CD4-positive, alpha-beta T cell treated with Interleukin-6 for 4 hours (primary cell): ENCODE measurements at regions not wholly inside any gene's neighbourhood (a gene's known extent, or its start where the extent isn't known, plus 50 kb on each side); places are given as distances from the start of the nearest gene placed in this dataset.
"Not testable (repeated sequence)": the region's sequence is repeated elsewhere in the genome, so short reads cannot be mapped to it uniquely, and the experiment has no call there.

ENCODE experiments used
- DNase-seq: peaks from one replicate; pipeline ENCODE4 v3.0.0-alpha.2; 2020; ENCODE audit warnings: mixed read lengths

- no peak for DNase-seq
Measured at GRCh38 chr7:69192134-69192533, 406.1 kb upstream of the AUTS2 start.

GRCh38 chr7:69193061-69193460 is 405.2 kb upstream of the AUTS2 start:
- no peak for DNase-seq

GRCh38 chr7:69196593-69196992 is 401.7 kb upstream of the AUTS2 start:
- no peak for DNase-seq

- no peak for DNase-seq
Measured at GRCh38 chr7:69198250-69198649, 400.0 kb upstream of the AUTS2 start.

DNA sequence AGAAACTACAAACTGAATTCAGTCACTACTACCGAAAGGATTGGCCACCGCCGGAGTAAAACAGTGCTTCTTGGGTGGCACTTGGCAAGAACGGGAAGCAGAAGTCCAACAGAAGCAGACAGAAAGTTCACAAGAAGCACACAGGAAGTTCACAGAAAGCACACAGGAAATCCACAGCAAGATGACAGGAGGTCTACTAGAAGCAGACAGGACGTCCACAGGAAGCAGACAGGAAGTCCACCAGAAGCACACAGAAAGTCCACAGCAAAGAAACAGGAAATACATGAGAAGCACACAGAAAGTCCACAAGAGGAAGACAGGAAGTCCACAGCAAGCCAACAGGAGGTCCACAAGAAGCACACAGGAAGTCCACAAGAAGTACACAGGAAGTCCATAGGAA is 399.2 kb upstream of the AUTS2 start:
- DNase-seq = no peak

DNA sequence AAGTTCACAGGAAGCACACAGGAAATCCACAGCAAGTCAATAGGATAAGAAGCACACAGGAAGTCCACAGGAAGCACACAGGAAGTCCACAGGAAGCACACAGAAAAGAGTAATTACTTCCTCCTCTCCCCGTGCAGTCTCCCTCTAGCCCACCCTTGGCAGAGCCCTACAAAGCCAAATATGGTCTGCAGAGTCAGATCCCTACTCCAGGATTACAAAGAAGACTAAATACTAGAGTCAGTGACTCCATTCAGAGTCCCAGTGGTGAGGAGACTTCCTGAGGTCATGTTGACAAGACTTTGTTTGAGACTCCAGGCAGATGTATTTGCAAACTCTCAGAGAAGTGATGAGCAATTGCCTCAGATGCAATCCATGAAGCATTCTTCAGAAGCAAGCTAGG is 398.6 kb upstream of the AUTS2 start:
- no peak for DNase-seq

GRCh38 chr7:69203871-69204270 is 394.4 kb upstream of the AUTS2 start:
- no peak for DNase-seq

DNA sequence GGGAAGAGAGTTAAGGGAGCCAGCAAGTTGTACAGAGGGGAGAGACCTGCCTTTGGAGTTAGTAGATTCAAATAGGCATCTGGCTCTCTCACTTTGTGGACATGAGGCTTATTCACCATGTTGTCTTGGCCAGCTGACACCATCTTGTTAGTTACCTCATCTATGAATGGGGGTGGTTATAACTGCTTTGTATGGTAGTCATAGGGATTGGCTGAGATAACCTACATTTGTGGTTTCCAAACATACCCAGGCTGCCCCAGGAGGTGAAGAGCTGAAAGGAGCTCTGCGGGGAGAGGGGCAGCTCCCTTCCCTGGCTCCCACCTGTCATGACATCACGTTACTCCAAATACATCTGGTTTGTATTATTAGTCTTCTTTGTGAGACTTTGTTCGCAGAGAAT is 393.3 kb upstream of the AUTS2 start:
- no peak for DNase-seq

GRCh38 chr7:69205581-69205980 is 392.7 kb upstream of the AUTS2 start:
- DNase-seq = no peak

DNA sequence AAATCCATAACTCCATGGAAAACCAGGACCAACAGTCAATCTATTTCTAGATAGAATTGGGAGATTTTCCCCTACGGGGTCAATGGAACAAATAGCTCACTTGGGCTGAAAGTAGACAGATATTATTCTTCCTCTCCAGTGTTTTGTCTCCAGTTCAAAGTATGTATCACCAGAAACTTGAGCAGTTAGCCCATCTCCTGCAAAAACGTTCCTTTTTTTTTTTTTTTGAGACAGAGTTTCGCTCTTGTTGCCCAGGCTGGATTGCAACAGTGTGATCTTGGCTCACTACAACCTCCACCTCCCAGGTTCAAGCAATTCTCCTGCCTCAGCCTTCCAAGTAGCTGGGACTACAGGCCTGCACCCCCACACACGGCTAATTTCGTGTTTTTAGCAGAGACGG is 390.0 kb upstream of the AUTS2 start:
- no peak for DNase-seq

DNA sequence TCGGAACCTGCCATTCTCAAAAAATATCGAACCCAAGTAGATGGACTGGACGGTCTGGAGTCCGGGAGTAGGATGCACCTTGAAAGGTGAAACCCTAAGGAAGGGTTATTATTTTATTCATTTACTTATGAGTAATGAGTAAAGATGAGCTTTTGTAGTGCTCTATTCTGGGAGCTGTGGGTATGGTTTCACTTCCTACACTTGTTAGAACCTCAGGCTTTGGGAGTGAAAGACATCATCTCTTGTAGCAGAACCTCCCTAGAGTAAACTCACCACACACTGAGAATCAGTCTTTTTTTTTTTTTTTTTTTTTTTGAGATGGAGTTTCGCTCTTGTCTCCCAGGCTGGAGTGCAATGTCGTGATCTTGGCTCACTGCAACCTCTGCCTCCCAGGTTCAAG is 389.4 kb upstream of the AUTS2 start:
- DNase-seq = no peak

GRCh38 chr7:69211336-69211735 is 386.9 kb upstream of the AUTS2 start:
- no peak for DNase-seq

GRCh38 chr7:69211739-69212138 is 386.5 kb upstream of the AUTS2 start:
- DNase-seq = no peak

GRCh38 chr7:69213878-69214277 is 384.4 kb upstream of the AUTS2 start:
- no peak for DNase-seq

GRCh38 chr7:69215516-69215915 is 382.8 kb upstream of the AUTS2 start:
- DNase-seq = not testable (repeated sequence)

- no peak for DNase-seq
Measured at GRCh38 chr7:69217516-69218350, 380.5 kb upstream of the AUTS2 start.

GRCh38 chr7:69218576-69218975 is 379.7 kb upstream of the AUTS2 start:
- no peak for DNase-seq

GRCh38 chr7:69219381-69219780 is 378.9 kb upstream of the AUTS2 start:
- DNase-seq = no peak

- no peak for DNase-seq
Measured at GRCh38 chr7:69225259-69225943, 372.9 kb upstream of the AUTS2 start.

DNA sequence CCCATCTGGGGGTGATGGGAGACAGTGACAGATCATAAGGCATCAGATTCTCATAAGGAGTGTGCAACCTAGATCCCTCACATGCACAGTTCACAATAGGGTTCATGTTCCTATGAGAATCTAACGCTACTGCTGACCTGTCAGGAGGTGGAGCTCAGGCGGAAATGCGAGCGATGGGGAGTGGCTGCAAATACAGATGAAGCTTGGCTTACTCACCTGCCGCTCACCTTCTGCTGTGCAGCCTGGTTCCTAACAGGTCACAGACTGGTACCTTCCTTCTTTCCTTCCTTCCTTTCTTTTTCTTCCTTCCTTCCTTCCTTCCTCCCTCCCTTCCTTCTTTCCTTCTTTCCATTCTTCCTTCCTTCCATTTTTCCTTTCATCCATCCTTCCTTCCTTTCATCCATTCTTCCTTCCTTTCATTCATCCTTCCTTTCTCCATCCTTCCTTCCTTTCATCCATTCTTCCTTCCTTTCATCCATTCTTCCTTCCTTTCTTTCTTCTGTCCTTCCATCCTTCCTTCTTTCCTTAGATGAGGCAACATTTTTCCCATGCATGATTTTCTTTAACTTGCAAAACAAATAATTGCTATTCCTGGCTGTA is 370.0 kb upstream of the AUTS2 start:
- no peak for DNase-seq

DNA sequence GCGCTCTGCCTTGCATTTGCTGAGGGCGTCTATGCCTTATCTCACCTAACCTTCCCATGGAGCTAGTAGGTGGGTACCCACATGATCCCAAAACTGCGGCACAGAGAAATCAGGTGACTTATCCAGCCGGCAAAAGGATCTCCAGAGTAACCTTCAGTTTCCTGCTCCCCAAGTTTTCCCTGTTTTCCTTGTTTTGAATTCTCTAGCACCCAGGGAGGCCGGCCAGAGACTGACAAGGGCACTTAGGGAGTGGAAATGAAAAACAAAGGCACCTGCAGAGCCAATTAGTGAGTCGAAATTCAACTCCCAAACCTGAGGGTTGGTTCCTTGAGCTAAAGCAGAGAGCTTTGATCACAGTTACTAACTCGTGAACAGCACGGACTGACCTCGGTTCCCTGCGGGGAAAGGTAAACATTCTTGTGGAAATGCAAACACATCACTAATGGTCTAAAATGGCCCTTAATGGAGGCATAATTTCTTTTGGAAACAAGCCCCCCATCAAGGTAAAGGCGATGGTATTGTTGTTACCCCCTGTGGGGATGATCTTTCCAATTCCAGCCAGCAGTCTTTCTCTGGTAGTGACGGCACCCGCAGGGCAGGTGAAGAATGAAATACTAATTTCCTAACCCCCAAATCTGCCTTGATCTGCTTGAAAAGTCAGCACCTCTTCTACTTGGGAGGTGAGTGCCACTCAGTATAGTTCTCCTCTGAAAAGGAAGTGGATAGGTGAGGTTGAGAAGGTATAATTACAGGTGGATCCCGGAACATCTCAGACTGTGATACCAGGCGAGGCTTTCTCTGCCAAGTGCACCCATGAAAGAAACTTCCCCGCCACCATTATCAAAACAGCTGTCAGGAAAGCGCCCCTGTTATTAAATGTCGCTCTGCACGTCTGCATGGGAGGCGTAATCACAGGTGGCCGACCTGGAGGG is 365.6 kb upstream of the AUTS2 start:
- no peak for DNase-seq

- no peak for DNase-seq
Measured at GRCh38 chr7:69237541-69237940, 360.7 kb upstream of the AUTS2 start.

DNA sequence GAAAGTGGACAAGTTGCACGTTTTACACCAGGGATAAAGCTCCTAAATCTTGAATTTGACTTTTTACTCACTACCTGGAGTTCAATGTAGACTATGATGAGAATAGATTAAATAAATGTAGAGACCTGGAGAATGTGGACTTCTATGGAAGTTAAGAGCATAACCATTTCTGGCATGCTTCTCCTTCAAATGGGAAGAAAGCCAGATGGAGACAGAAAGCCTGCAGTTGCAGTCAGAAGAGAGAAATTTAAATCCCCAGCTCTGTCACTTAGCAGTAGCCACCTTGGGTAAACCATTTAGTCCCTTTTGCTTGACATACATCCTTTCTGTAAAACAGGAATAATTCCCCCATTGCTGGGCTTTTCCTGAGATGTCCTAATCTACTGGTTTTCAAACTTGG is 355.3 kb upstream of the AUTS2 start:
- no peak for DNase-seq
